Neural progenitor cell (in vitro differentiated cells): ENCODE measurements at regions not wholly inside any gene's neighbourhood (a gene's known extent, or its start where the extent isn't known, plus 50 kb on each side); places are given as distances from the start of the nearest gene placed in this dataset.

Source experiments
- EZH2 ChIP-seq: fragments of 200-600 bp; sonication (generic); IDR thresholded peaks from 2 replicates; pipeline ENCODE4 v1.6.1; 2017; ENCODE audit warnings: antibody characterized with exemption, mild to moderate bottlenecking, moderate library complexity
- TF ChIP-seq, protein P1 (sequence below): fragments of 200-600 bp; sonication (generic); IDR thresholded peaks from 2 replicates; pipeline ENCODE4 v1.5.1; 2017; ENCODE audit warnings: antibody characterized with exemption, mild to moderate bottlenecking

DNA sequence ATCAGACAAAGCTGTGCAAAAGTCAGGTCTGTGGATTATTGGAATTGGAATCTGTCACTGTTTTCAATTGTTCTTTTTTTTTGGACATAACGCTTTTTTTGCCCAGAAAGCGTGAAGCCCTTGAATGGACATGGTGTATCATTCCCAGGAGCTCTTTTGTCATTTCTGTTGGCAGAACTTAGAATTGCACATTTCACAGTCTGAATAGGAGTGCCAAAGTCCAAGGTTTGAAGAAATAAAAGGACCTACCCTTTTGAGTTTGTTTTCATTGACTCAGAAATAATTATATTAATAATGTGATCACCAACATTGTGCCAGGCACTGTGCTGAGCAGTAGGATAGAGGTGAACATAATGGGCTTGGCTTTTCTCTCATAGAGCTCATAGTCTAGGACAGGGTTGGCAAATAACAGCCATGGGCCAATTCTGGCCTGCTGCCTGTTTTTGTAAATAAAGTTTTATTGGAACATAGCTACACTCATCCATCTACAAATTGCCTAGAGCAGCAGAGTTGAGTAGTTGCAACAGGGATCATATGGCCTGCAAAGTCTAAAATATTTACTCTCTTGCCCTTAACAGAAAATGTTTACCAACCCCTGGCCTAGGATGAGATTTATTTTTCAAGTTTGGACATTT, 62.6 kb upstream of the ATXN1 start:
- TF ChIP-seq EZH2: no peak
- TF ChIP-seq, protein P1, sequence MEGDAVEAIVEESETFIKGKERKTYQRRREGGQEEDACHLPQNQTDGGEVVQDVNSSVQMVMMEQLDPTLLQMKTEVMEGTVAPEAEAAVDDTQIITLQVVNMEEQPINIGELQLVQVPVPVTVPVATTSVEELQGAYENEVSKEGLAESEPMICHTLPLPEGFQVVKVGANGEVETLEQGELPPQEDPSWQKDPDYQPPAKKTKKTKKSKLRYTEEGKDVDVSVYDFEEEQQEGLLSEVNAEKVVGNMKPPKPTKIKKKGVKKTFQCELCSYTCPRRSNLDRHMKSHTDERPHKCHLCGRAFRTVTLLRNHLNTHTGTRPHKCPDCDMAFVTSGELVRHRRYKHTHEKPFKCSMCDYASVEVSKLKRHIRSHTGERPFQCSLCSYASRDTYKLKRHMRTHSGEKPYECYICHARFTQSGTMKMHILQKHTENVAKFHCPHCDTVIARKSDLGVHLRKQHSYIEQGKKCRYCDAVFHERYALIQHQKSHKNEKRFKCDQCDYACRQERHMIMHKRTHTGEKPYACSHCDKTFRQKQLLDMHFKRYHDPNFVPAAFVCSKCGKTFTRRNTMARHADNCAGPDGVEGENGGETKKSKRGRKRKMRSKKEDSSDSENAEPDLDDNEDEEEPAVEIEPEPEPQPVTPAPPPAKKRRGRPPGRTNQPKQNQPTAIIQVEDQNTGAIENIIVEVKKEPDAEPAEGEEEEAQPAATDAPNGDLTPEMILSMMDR: no peak
